GM12872 (cell line): ENCODE measurements at regions not wholly inside any gene's neighbourhood (a gene's known extent, or its start where the extent isn't known, plus 50 kb on each side); places are given as distances from the start of the nearest gene placed in this dataset.

Source experiments
- TF ChIP-seq, protein P1 (sequence below): IDR thresholded peaks from 3 replicates; pipeline ENCODE4 v1.5.1; 2011; ENCODE audit warnings: low read depth, mild to moderate bottlenecking, low read length, moderate library complexity; ENCODE audit not compliant: insufficient read depth

- TF ChIP-seq, protein P1, sequence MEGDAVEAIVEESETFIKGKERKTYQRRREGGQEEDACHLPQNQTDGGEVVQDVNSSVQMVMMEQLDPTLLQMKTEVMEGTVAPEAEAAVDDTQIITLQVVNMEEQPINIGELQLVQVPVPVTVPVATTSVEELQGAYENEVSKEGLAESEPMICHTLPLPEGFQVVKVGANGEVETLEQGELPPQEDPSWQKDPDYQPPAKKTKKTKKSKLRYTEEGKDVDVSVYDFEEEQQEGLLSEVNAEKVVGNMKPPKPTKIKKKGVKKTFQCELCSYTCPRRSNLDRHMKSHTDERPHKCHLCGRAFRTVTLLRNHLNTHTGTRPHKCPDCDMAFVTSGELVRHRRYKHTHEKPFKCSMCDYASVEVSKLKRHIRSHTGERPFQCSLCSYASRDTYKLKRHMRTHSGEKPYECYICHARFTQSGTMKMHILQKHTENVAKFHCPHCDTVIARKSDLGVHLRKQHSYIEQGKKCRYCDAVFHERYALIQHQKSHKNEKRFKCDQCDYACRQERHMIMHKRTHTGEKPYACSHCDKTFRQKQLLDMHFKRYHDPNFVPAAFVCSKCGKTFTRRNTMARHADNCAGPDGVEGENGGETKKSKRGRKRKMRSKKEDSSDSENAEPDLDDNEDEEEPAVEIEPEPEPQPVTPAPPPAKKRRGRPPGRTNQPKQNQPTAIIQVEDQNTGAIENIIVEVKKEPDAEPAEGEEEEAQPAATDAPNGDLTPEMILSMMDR, result no peak
Measured at GRCh38 chr10:43806831-43807640, 158.4 kb upstream of the ZNF32 start.

DNA sequence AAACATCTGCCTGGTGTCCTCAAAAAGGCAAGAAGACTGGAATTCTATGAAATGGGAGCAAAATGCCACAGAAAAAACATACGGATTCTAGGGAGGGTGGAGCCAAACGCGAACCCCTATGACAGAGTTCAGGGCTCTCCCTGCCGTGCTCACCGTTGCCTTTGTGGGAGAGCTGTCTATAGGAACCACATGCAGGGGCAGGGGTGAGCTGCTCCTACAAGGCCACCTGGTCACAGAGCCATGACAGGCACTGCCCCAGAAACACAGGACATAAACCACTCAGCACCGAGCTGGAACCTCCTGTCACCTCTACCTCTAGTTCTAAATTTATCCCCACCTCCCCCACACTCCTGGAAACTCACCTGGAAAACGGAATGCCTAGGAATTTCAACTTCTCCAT lies 155.1 kb upstream of the ZNF32 start:
- TF ChIP-seq, protein P1, result no peak

DNA sequence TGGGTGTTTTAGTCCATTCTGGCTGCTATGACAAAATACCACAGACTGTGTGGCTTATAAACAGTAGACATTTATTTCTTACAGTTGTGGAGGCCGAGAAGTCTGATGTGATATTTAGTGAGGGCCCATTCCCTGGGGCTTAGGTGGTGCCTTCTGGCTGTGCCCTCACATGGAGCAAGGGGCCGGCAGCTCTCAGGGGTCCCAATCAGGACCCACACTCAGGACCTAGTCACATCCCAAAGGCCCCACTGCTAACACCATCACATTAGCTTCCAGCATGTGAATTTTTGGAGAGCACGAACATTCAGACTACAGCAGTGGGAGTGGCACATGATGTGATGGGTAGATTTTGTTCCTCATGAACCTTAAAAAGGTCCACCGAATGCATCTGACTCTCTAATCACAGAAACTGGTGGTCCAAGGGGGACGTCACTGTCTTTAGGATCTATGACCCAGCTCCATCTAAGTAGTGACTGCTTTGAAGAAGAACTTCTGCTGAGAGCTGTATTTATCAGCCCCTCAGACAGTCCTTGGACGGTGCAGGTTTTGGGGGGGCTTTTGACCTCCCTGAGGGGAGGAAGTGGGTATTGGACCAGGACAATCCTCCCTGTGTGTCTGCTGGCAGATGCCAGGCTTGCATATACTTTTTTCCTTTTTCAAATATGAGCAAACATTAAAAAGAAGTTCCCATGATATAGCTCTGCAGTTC lies 154.5 kb upstream of the ZNF32 start:
- TF ChIP-seq, protein P1, result no peak

- TF ChIP-seq, protein P1, result no peak
Measured at GRCh38 chr10:43801626-43802025, 152.9 kb upstream of the ZNF32 start.

DNA sequence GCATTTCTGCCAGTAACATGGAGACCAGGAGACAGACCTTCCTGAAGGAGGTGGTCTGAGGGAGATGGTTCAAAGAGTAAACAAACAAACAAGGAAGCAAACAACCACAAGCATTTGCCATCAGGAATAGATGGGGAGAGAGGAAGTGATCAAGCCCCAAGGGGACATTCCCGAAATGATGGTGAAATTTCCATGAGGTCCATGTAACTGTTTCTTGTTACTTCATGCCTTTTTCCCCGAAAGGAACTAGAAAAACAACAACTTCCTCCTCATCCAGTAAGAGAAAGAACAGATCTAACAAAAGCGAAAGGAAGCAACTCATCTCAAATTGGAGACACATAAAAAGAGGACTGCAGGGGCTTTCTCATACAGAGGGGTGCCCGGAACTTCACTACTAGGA lies 152.5 kb upstream of the ZNF32 start:
- TF ChIP-seq, protein P1, result no peak

DNA sequence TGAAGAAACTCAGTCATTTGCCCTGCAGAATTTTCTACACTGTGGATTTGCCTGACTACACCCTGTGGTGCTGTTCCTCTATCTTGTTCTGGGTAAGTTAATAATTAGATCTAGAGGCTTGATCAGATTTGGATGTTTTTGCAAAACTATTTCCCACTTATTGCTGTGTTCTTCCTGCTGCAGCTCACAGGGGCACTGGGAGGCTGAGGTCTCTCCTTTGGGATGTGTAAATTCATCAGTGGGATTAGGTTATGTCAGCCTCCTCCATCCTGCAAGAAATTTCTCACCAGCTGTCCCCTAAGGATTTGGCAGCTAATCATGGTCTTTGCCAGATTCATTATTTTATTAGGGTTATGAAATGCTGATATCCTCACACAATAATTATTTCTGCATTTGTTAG lies 148.1 kb upstream of the ZNF32 start:
- TF ChIP-seq, protein P1, result no peak

- TF ChIP-seq, protein P1, result no peak
Measured at GRCh38 chr10:43795639-43796038, 147.0 kb upstream of the ZNF32 start.
